ENCODE measurements at regions not wholly inside any gene's neighbourhood (a gene's known extent, or its start where the extent isn't known, plus 50 kb on each side); places are given as distances from the start of the nearest gene placed in this dataset.
"Not testable (repeated sequence)": the region's sequence is repeated elsewhere in the genome, so short reads cannot be mapped to it uniquely, and the experiment has no call there.

DNA sequence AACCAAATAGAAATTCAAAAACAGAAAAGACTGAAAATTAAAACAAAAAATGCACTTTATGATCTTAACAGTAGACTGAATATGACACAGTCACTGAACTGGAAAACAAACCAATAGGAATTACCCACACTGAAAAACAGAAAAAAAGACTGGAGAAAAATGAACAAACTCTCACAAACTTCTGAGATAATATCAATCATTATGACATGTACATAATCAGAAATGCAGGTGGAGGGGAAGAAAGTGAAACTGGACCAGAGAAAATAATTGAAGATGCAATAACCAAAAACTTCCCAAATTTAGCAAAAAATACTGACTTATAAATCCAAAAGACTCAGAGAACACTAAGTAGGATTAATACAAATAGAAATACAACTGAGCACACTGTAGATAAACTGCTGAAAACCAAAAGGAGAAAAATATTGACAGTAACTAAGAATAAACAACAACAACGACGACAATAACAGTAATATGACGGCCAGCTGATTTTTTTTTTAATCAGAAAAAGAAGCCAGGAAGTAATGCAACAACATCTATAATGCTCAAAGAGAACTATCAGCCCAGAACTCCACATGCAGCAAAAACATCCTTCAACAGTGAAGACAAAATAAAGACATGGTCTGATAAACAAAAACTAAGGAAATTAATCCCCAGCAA, 108.1 kb downstream of the ZFAND4 start:
- DNase-seq (ENCODE audit: low spot score): no peak

- no peak for DNase-seq (ENCODE audit: low spot score)
Measured at GRCh38 chr10:45561952-45562351, 110.6 kb downstream of the ZFAND4 start.

DNA sequence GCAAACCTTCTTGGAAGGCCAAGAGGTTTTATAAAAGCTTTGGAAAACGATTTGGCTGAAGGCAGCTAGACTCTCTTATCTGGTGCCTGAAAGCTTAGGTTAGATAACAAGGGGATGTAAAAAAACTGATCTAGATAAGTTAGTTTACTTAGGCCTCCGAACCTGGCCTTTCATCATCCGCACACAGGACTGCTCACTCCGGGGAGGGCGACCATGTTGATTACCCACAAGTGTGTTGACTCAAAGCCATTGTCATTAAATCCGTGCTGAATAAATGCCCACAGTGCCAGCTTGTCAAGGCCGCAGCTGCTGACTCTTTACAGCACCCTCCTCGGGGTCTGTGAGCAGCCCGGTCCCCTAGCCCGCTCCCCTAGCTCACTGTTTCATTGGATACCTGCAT, 112.3 kb downstream of the ZFAND4 start:
- DNase-seq (ENCODE audit: low spot score): no peak

- DNase-seq (ENCODE audit: low spot score): no peak
Measured at GRCh38 chr10:45558425-45558824, 114.1 kb downstream of the ZFAND4 start.

GRCh38 chr10:45557275-45557905, 115.2 kb downstream of the ZFAND4 start:
- no peak for DNase-seq (ENCODE audit: low spot score)

DNA sequence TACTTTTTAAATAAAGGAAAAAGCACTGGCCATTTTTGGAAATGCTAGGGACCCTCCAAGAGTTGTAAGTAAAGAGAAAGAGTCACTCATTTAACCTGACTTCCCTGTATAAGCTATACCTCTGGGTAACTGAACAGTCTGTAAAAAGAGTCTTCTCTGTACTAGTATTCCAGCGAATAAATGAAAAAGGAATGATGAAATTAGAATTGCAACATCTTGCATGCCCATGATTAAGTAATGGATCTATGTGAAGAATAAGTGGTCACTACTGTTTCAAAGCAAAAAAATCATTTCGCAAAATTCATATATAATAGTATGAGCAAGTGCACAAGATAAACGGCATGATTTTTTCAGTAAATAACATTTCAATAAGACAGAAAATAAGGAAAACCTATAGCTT, 116.8 kb downstream of the ZFAND4 start:
- DNase-seq (ENCODE audit: low spot score): no peak

GRCh38 chr10:45555332-45555731, 117.2 kb downstream of the ZFAND4 start:
- DNase-seq (ENCODE audit: low spot score): not testable (repeated sequence)

DNA sequence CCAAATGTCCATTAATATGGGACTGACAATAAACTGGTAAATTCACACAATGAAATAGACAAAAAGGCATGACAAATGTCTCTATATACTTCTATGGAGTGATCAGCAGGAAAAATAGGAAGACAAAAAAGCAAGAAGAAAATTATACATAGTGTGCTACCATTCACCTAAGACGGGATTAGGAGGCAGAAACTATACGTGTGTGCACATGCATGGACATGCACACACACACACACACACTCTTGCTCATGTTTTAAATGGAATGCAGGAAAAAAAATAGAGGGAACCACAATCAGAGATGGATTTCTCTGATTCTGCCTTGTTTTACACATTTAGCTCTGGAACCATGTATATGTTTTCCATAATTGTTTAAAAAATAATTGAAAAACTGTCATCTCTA, 119.0 kb downstream of the ZFAND4 start:
- DNase-seq (ENCODE audit: low spot score): no peak

- no peak for DNase-seq (ENCODE audit: low spot score)
Measured at GRCh38 chr10:45553155-45553554, 119.4 kb downstream of the ZFAND4 start.

GRCh38 chr10:45552476-45552875, 120.1 kb downstream of the ZFAND4 start:
- DNase-seq (ENCODE audit: low spot score): no peak

GRCh38 chr10:45550903-45551786, 121.4 kb downstream of the ZFAND4 start:
- no peak for DNase-seq (ENCODE audit: low spot score)

DNA sequence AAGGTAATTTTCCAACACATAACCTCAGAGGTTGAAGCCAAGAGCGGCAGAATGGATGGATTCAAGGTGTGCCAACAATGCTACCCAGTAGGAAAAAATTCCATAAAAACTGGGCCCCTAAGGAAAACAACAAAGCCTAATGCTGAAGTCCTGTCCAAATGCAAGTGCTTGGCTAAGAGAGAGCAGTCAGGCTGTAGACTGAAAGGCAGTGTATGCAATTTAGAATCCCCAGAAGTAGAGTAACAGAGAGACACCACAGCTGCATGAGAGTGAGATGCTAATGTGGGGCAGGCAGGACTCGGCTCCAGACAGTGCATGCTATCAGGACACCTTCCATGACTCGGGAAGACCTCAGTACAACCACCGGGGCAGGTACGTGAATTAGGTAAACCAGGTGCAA, 124.5 kb downstream of the ZFAND4 start:
- no peak for DNase-seq (ENCODE audit: low spot score)

GRCh38 chr10:45547207-45547606, 125.4 kb downstream of the ZFAND4 start:
- DNase-seq (ENCODE audit: low spot score): no peak

DNA sequence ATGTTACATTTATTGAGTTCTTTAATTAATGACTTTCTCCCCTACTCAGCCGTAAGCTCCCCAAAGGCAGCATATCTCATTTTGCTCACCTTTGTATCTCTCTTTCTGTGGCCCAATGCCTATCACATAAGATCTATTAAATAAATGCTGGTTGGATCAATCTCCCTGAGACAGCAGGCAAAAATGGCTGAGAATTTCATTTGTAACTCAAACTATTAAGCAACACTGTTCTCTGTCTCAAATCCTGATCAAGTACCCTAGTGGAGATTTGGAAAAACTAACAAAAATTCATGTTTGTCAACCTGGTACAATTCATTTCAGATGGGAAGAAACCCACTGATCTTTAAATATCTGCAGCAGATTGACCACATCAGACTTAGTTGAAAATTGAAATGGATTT, 127.4 kb downstream of the ZFAND4 start:
- DNase-seq (ENCODE audit: low spot score): no peak

- no peak for DNase-seq (ENCODE audit: low spot score)
Measured at GRCh38 chr10:45544191-45544590, 128.4 kb downstream of the ZFAND4 start.

DNA sequence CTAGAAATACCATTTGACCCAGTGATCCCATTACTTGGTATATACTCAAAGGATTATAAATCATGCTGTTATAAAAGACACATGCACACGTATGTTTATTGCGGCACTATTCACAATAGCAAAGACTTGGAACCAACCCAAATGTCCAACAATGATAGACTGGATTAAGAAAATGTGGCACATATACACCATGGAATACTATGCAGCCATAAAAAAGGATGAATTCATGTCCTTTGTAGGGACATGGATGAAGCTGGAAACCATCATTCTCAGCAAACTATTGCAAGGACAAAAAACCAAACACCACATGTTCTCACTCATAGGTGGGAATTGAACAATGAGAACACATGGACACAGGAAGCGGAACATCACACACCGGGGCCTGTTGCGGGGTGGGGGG, 131.5 kb downstream of the ZFAND4 start:
- DNase-seq (ENCODE audit: low spot score): not testable (repeated sequence)

- DNase-seq (ENCODE audit: low spot score): not testable (repeated sequence)
Measured at GRCh38 chr10:45540589-45540988, 132.0 kb downstream of the ZFAND4 start.

- not testable (repeated sequence) for DNase-seq (ENCODE audit: low spot score)
Measured at GRCh38 chr10:45539569-45539968, 133.0 kb downstream of the ZFAND4 start.

DNA sequence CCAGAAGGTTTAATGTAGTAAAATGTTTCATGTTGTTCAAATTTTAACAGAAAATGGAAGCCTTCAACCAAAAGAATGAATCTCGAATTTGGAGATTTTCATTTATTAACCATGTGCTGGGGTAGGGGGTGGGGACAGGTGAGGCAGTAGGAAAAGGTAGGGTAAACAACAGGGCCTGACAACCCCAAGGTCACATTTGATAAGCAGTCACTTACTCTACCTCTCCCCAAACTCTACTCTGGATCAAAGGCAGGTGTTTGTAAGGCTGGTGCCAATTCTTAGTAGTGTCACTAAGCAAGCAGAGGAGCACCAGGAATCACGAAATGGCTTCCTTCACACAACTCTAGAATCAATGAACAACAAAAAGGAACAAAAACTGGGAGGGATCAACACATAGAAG, 138.0 kb downstream of the ZFAND4 start:
- DNase-seq (ENCODE audit: low spot score): no peak

DNA sequence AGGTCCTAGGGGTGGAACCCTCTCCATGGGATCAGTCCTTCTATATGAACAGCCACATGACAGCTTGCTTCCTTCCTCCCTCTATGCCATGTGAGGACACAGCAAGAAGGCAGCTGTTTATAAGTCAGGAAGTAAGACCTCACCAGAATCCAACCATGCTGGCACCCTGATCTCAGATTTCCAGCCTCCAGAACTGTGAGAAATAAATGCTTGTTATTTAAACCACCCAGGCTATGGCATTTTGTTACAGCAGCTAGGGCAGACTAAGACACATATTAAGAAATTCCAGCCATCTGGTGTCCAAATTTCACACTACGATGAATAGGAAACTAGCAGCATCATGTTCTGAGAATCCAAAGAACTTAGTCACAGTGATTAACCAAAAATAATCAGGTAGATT, 140.1 kb downstream of the ZFAND4 start:
- no peak for DNase-seq (ENCODE audit: low spot score)

GRCh38 chr10:45526309-45526905, 146.2 kb downstream of the ZFAND4 start:
- no peak for DNase-seq (ENCODE audit: low spot score)

GRCh38 chr10:45520476-45520875, 146.5 kb downstream of the ALOX5 start:
- no peak for DNase-seq (ENCODE audit: low spot score)

DNA sequence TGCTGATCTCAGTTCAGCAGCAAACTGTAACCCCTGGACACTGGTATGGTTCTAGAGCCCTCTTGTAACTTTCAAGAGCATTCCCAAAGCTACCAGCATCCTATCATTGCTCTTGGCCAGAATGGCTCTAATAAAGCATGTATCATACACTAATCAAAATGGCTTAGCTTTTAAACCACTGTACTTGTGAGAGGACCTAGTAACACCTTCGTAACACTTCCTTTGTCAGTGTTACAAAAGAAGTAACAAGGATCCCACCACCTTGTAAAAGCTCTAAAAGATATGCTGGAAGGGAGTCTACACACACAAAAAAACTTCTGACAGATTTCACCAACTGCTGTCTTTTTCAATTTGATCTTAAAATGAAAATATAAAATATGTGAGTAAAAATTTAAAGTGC, 144.7 kb downstream of the ALOX5 start:
- no peak for DNase-seq (ENCODE audit: low spot score)

All from AG08396 (cell line).